PC-3 (cell line): ENCODE measurements at regions not wholly inside any gene's neighbourhood (a gene's known extent, or its start where the extent isn't known, plus 50 kb on each side); places are given as distances from the start of the nearest gene placed in this dataset.

Source experiments
- ATAC-seq: fragments of 200-7000 bp; cut with Tn5 transposase; 2 replicates; pipeline ENCODE4 v1.9.1; 2020; ENCODE audit warnings: mild to moderate bottlenecking, moderate library complexity
- BruUV-seq: library from RNA; stranded (reverse); fragments of 400-500 nt; replicated peaks from 2 replicates; lab custom pipeline; 2021; lab: Mats Ljungman, UMichigan
- CTCF ChIA-PET: fragments of 300-600 bp; sonication (Branson Sonifier 250); formaldehyde crosslinking; loops from one replicate; lab custom pipeline; 2022; ENCODE audit warnings: antibody characterized with exemption; lab: Charles Lee
- POLR2A ChIA-PET: fragments of 300-600 bp; sonication (Branson Sonifier 250); formaldehyde crosslinking; loops from one replicate; lab custom pipeline; 2022; ENCODE audit warnings: antibody characterized with exemption; ENCODE audit not compliant: unreplicated experiment; lab: Charles Lee
- DNase-seq: peaks from one replicate; pipeline ENCODE4 v3.0.0-alpha.2; 2015
- H2AFZ ChIP-seq: fragments of 300-600 bp; sonication (generic); 2 replicates; pipeline ENCODE4 v1.6.0; 2016; ENCODE audit warnings: antibody characterized with exemption, low read length
- H3F3A ChIP-seq: fragments of 300-600 bp; sonication (generic); one replicate; pipeline ENCODE4 v1.6.0; 2017; ENCODE audit warnings: antibody characterized with exemption, low read length, control low read depth, mild to moderate bottlenecking; ENCODE audit not compliant: unreplicated experiment
- H3K27ac ChIP-seq: fragments of 300-600 bp; sonication (generic); 2 replicates; pipeline ENCODE4 v1.5.1; 2016; ENCODE audit warnings: mild to moderate bottlenecking, low read length
- H3K27me3 ChIP-seq: fragments of 300-600 bp; sonication (generic); 2 replicates; pipeline ENCODE4 v1.6.1; 2016; ENCODE audit warnings: low read length, mixed read lengths
- H3K36me3 ChIP-seq: fragments of 300-600 bp; sonication (generic); 2 replicates; pipeline ENCODE4 v1.6.1; 2016; ENCODE audit warnings: low read depth, mixed run types, low read length, mixed read lengths
- H3K4me1 ChIP-seq: fragments of 300-600 bp; sonication (generic); 2 replicates; pipeline ENCODE4 v1.5.1; 2016; ENCODE audit warnings: low read length; ENCODE audit not compliant: insufficient read depth
- H3K4me2 ChIP-seq: fragments of 300-600 bp; sonication (generic); 2 replicates; pipeline ENCODE4 v1.6.0; 2016; ENCODE audit warnings: low read length
- H3K4me3 ChIP-seq: fragments of 300-600 bp; sonication (generic); 2 replicates; pipeline ENCODE4 v1.5.1; 2016; ENCODE audit warnings: mild to moderate bottlenecking, low read length, mixed read lengths
- H3K79me2 ChIP-seq: fragments of 300-600 bp; sonication (generic); 2 replicates; pipeline ENCODE4 v1.6.1; 2017; ENCODE audit warnings: low read length, mixed read lengths
- H3K9ac ChIP-seq: fragments of 300-600 bp; sonication (generic); 2 replicates; pipeline ENCODE4 v1.6.0; 2016; ENCODE audit warnings: mild to moderate bottlenecking, low read length
- H3K9me2 ChIP-seq: fragments of 300-600 bp; sonication (generic); replicated peaks from 2 replicates; pipeline ENCODE4 v1.6.1; 2016; ENCODE audit warnings: mixed run types, low read length, mixed read lengths
- H3K9me3 ChIP-seq: fragments of 300-600 bp; sonication (generic); 2 replicates; pipeline ENCODE4 v1.6.1; 2016; ENCODE audit warnings: low read length, mixed read lengths
- H4K20me1 ChIP-seq: fragments of 300-600 bp; sonication (generic); 2 replicates; pipeline ENCODE4 v1.6.1; 2016; ENCODE audit warnings: low read length, mixed read lengths
- EZH2 ChIP-seq: fragments of 300-600 bp; sonication (generic); IDR thresholded peaks from one replicate; pipeline ENCODE4 v1.6.1; 2017; ENCODE audit warnings: antibody characterized with exemption, mild to moderate bottlenecking, low read length; ENCODE audit not compliant: unreplicated experiment
- EZH2phosphoT487 ChIP-seq: fragments of 300-600 bp; sonication (generic); IDR thresholded peaks from 2 replicates; pipeline ENCODE4 v1.6.1; 2018; ENCODE audit warnings: mild to moderate bottlenecking, antibody characterized with exemption, low read length, borderline replicate concordance
- intact Hi-C: fragments of 100-400 bp; cut with micrococcal nuclease; formaldehyde crosslinking; loops from 2 replicates; pipeline ENCODE4 v1.9.0; 2023
- TF ChIP-seq, protein P1 (sequence below): fragments of 300-600 bp; sonication (generic); conservative IDR thresholded peaks from 2 replicates; pipeline ENCODE4 v1.5.1; 2017; ENCODE audit warnings: antibody characterized with exemption, low read depth, mild to moderate bottlenecking, low read length

DNA sequence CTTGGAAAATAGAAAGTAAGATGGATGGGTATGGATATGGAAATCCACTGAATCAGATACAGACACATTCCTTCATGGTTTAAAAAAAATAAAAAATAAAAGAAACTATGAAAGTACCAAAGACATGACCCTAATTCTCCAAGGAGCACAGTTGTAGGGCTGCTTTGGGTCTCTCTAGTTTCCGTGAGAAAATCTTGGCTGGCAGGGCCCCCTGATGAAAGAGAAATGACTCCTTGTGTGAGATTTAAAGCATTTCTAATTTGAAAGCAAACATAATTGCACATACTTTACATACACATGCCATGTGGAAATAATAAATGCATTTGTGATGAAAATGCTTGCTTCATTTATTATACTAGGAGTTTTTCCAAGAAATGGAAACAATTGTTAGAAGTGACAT lies 593.9 kb upstream of the BTBD3 start:
- H3K9ac ChIP-seq, result no peak overlapping the region
- BruUV-seq, result no TSS peak
- no peaks in the 10 kb centered on the region for H3K9me2 ChIP-seq
- ChIA-PET POLR2A (no interaction called here), CTCF (no interaction called here)
- TF ChIP-seq, protein P1, sequence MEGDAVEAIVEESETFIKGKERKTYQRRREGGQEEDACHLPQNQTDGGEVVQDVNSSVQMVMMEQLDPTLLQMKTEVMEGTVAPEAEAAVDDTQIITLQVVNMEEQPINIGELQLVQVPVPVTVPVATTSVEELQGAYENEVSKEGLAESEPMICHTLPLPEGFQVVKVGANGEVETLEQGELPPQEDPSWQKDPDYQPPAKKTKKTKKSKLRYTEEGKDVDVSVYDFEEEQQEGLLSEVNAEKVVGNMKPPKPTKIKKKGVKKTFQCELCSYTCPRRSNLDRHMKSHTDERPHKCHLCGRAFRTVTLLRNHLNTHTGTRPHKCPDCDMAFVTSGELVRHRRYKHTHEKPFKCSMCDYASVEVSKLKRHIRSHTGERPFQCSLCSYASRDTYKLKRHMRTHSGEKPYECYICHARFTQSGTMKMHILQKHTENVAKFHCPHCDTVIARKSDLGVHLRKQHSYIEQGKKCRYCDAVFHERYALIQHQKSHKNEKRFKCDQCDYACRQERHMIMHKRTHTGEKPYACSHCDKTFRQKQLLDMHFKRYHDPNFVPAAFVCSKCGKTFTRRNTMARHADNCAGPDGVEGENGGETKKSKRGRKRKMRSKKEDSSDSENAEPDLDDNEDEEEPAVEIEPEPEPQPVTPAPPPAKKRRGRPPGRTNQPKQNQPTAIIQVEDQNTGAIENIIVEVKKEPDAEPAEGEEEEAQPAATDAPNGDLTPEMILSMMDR, result no peak
- TF ChIP-seq EZH2phosphoT487, result no peak
- TF ChIP-seq EZH2, result no peak
- no peak overlapping the region for H3K4me3 ChIP-seq
- no peak overlapping the region for H3K4me2 ChIP-seq
- H2AFZ ChIP-seq, result no peak overlapping the region
- intact Hi-C loops, result no loop called here
- no peak overlapping the region for H3K27ac ChIP-seq
- DNase-seq, result no peak
- H3F3A ChIP-seq, result no peaks in the 10 kb centered on the region
- no peaks in the 10 kb centered on the region for H3K27me3 ChIP-seq
- H3K79me2 ChIP-seq, result no peaks in the 10 kb centered on the region
- peaks cover 15% of the 10 kb centered on the region for H3K9me3 ChIP-seq
- H3K4me1 ChIP-seq, result peaks cover 7% of the 10 kb centered on the region; the same call in 1 of the 2 replicates
- H3K36me3 ChIP-seq, result no peaks in the 10 kb centered on the region
- no peaks in the 10 kb centered on the region for H4K20me1 ChIP-seq
- ATAC-seq, result no peak

- H3K36me3 ChIP-seq, result no peaks in the 10 kb centered on the region
- no peaks in the 10 kb centered on the region for H3K79me2 ChIP-seq
- peak overlapping the region; percentile 36; the same call in 1 of the 2 replicates for H2AFZ ChIP-seq
- no peaks in the 10 kb centered on the region for H4K20me1 ChIP-seq
- H3F3A ChIP-seq, result no peaks in the 10 kb centered on the region
- ATAC-seq (peak; percentile 38; the same call in 1 of the 2 replicates), DNase-seq (peak; percentile 59)
- intact Hi-C loops, result no loop called here
- no peak overlapping the region for H3K4me3 ChIP-seq
- BruUV-seq, result no TSS peak
- H3K4me1 ChIP-seq, result peaks cover 7% of the 10 kb centered on the region; the same call in 1 of the 2 replicates
- peaks cover 15% of the 10 kb centered on the region for H3K9me3 ChIP-seq
- no peak overlapping the region for H3K4me2 ChIP-seq
- TF ChIP-seq EZH2phosphoT487 (no peak), EZH2 (no peak)
- TF ChIP-seq, protein P1, result no peak
- no peaks in the 10 kb centered on the region for H3K27me3 ChIP-seq
- no peaks in the 10 kb centered on the region for H3K9me2 ChIP-seq
- CTCF ChIA-PET, result no interaction called here
- no peak overlapping the region for H3K9ac ChIP-seq
- POLR2A ChIA-PET, result no interaction called here
- 0 out of 2 replicates have a peak overlapping the region, but pooled peaks have one; percentile 15 for H3K27ac ChIP-seq
These were observed 592.7 kb upstream of the BTBD3 start for GRCh38 chr20:11324990-11325389.

GRCh38 chr20:11328839-11329238 lies 588.9 kb upstream of the BTBD3 start:
- H3K36me3 ChIP-seq, result no peaks in the 10 kb centered on the region
- no peak overlapping the region for H2AFZ ChIP-seq
- ATAC-seq, result no peak
- H3K79me2 ChIP-seq, result no peaks in the 10 kb centered on the region
- intact Hi-C loops, result no loop called here
- no peaks in the 10 kb centered on the region for H3F3A ChIP-seq
- no peak for DNase-seq
- TF ChIP-seq EZH2phosphoT487 (no peak), EZH2 (no peak)
- TF ChIP-seq, protein P1, result no peak
- POLR2A ChIA-PET, result interaction anchor here (0.6 kb wide), 1 partner anchor 664 kb away, joined by 4 read pairs; no protein-coding TSS in a partner anchor
- no peak overlapping the region for H3K4me2 ChIP-seq
- H4K20me1 ChIP-seq, result no peaks in the 10 kb centered on the region
- H3K27ac ChIP-seq, result no peak overlapping the region
- H3K9me3 ChIP-seq, result no peaks in the 10 kb centered on the region
- H3K27me3 ChIP-seq, result no peaks in the 10 kb centered on the region
- H3K9me2 ChIP-seq, result no peaks in the 10 kb centered on the region
- no peak overlapping the region for H3K4me3 ChIP-seq
- H3K4me1 ChIP-seq, result peaks cover 17% of the 10 kb centered on the region
- H3K9ac ChIP-seq, result no peak overlapping the region
- CTCF ChIA-PET, result no interaction called here
- no TSS peak for BruUV-seq
